ENCODE measurements at regions not wholly inside any gene's neighbourhood (a gene's known extent, or its start where the extent isn't known, plus 50 kb on each side); places are given as distances from the start of the nearest gene placed in this dataset.

DNA sequence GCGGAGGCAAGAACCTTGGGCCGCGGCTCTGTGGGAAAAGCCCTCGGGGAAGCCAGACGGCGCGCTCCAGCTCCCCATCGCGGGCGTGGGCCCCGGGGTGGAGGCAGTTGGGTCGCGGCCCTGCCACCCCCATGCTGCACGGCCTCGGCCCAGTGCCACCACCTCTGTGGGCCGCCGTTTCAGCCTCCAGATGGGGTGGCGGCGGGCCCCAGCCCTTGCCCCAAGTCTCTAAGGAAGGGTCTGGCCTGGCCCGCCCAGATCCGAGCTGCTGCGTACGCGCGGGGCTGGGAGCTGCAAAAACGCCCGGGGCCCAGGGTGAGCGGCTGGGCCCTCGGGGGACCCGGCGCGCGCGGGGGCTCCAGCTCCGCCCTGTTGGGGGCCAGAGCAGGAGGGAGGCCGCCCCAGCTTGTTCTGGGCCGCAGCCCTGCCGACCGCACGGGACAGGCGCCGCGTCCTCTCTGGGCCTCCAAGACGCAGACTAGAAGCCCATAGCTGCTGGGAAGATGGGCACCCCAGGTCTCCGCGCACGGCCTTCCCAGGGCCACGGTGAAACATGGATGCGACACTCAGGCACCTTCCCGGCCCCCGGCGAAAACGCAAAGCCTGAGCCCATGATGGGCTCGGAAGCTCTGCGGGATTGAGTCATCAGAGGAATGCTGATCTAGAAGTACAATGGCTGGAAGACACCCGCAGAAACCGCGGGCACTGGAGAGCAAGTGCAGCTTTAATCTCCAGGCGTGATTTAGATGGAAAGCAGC, 110.1 kb downstream of the KCTD15 start (continued):
- TF ChIP-seq CREB1 (IDR thresholded peaks at IDR 0.05; ENCODE audit: low read depth) (no peak), BCL11A (IDR thresholded peaks at IDR 0.05; ENCODE audit: low read depth, low read length) (no peak), SRF (IDR thresholded peaks at IDR 0.05; ENCODE audit: low read depth in 2 of 2, low read length in 2 of 2) (no peak), IKZF2 (IDR thresholded peaks at IDR 0.05) (no peak), YBX1 (IDR thresholded peaks at IDR 0.05) (no peak)
- TF ChIP-seq, protein P1, sequence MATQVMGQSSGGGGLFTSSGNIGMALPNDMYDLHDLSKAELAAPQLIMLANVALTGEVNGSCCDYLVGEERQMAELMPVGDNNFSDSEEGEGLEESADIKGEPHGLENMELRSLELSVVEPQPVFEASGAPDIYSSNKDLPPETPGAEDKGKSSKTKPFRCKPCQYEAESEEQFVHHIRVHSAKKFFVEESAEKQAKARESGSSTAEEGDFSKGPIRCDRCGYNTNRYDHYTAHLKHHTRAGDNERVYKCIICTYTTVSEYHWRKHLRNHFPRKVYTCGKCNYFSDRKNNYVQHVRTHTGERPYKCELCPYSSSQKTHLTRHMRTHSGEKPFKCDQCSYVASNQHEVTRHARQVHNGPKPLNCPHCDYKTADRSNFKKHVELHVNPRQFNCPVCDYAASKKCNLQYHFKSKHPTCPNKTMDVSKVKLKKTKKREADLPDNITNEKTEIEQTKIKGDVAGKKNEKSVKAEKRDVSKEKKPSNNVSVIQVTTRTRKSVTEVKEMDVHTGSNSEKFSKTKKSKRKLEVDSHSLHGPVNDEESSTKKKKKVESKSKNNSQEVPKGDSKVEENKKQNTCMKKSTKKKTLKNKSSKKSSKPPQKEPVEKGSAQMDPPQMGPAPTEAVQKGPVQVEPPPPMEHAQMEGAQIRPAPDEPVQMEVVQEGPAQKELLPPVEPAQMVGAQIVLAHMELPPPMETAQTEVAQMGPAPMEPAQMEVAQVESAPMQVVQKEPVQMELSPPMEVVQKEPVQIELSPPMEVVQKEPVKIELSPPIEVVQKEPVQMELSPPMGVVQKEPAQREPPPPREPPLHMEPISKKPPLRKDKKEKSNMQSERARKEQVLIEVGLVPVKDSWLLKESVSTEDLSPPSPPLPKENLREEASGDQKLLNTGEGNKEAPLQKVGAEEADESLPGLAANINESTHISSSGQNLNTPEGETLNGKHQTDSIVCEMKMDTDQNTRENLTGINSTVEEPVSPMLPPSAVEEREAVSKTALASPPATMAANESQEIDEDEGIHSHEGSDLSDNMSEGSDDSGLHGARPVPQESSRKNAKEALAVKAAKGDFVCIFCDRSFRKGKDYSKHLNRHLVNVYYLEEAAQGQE (IDR thresholded peaks at IDR 0.05; ENCODE audit: low read depth, low read length), result no peak
- TF ChIP-seq, protein P2, sequence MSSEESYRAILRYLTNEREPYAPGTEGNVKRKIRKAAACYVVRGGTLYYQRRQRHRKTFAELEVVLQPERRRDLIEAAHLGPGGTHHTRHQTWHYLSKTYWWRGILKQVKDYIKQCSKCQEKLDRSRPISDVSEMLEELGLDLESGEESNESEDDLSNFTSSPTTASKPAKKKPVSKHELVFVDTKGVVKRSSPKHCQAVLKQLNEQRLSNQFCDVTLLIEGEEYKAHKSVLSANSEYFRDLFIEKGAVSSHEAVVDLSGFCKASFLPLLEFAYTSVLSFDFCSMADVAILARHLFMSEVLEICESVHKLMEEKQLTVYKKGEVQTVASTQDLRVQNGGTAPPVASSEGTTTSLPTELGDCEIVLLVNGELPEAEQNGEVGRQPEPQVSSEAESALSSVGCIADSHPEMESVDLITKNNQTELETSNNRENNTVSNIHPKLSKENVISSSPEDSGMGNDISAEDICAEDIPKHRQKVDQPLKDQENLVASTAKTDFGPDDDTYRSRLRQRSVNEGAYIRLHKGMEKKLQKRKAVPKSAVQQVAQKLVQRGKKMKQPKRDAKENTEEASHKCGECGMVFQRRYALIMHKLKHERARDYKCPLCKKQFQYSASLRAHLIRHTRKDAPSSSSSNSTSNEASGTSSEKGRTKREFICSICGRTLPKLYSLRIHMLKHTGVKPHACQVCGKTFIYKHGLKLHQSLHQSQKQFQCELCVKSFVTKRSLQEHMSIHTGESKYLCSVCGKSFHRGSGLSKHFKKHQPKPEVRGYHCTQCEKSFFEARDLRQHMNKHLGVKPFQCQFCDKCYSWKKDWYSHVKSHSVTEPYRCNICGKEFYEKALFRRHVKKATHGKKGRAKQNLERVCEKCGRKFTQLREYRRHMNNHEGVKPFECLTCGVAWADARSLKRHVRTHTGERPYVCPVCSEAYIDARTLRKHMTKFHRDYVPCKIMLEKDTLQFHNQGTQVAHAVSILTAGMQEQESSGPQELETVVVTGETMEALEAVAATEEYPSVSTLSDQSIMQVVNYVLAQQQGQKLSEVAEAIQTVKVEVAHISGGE (CRISPR knock-in tag; IDR thresholded peaks at IDR 0.05), result no peak
- TF ChIP-seq, protein P3, sequence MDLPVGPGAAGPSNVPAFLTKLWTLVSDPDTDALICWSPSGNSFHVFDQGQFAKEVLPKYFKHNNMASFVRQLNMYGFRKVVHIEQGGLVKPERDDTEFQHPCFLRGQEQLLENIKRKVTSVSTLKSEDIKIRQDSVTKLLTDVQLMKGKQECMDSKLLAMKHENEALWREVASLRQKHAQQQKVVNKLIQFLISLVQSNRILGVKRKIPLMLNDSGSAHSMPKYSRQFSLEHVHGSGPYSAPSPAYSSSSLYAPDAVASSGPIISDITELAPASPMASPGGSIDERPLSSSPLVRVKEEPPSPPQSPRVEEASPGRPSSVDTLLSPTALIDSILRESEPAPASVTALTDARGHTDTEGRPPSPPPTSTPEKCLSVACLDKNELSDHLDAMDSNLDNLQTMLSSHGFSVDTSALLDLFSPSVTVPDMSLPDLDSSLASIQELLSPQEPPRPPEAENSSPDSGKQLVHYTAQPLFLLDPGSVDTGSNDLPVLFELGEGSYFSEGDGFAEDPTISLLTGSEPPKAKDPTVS (IDR thresholded peaks at IDR 0.05; ENCODE audit: low read depth, low read length), result no peak

Data from GM12878 (cell line).